Gastroesophageal sphincter (tissue), 4 donors: ENCODE measurements at regions not wholly inside any gene's neighbourhood (a gene's known extent, or its start where the extent isn't known, plus 50 kb on each side); places are given as distances from the start of the nearest gene placed in this dataset.

Source experiments
- ATAC-seq: fragments of 150-250 bp; one replicate; pipeline ENCODE4 v1.9.1; 2016; ENCODE audit warnings: mild to moderate bottlenecking, moderate library complexity
- H3K27ac ChIP-seq, 4 donors: fragments of 200-600 bp; sonication (generic) in 3 of 4; 1 replicate in 3 of 4; 2 replicates in 1 of 4; pipeline ENCODE4 v1.5.1; 2016 to 2019
- H3K27me3 ChIP-seq: fragments of 200-600 bp; sonication (generic); one replicate; pipeline ENCODE4 v1.5.1; 2019
- H3K36me3 ChIP-seq, 2 donors: fragments of 200-600 bp; sonication (generic); one replicate each; pipeline ENCODE4 v1.5.1; 2019; ENCODE audit warnings: control low read depth in 1 of 2
- H3K4me1 ChIP-seq, 3 donors: fragments of 200-600 bp; sonication (generic); 1 replicate in 2 of 3; 2 replicates in 1 of 3; pipeline ENCODE4 v1.5.1; 2016 to 2019; ENCODE audit warnings: control low read depth in 2 of 3
- H3K4me3 ChIP-seq, 2 donors: fragments of 200-600 bp; sonication (generic); one replicate each; pipeline ENCODE4 v1.5.1; 2019; ENCODE audit warnings: mild to moderate bottlenecking in 1 of 2, moderate library complexity in 1 of 2
- H3K9me3 ChIP-seq, 3 donors: fragments of 200-600 bp; sonication (generic); one replicate each; pipeline ENCODE4 v1.5.1; 2017 to 2019; ENCODE audit warnings: control low read depth in 2 of 3
- CTCF ChIP-seq, 4 experiments: fragments of 200-600 bp in 2 of 4; fragments of 450-650 bp in 2 of 4; sonication (generic) in 1 of 4; IDR thresholded peaks; one replicate each; pipeline ENCODE4 v1.5.1; 2017 to 2019; ENCODE audit warnings: antibody characterized with exemption in 4 of 4, mild to moderate bottlenecking in 2 of 4, moderate library complexity in 2 of 4
- EP300 ChIP-seq: sonication (generic); formaldehyde crosslinking; IDR thresholded peaks from one replicate; pipeline ENCODE4 v1.6.1; 2017; ENCODE audit warnings: antibody characterized with exemption, mild to moderate bottlenecking
- POLR2A ChIP-seq, 2 donors: fragments of 450-650 bp; IDR thresholded peaks; one replicate each; pipeline ENCODE4 v1.6.1; 2017; ENCODE audit warnings: antibody characterized with exemption in 2 of 2, mild to moderate bottlenecking in 2 of 2, moderate library complexity in 1 of 2
- POLR2AphosphoS5 ChIP-seq: sonication (generic); formaldehyde crosslinking; IDR thresholded peaks from one replicate; pipeline ENCODE4 v1.6.1; 2017; ENCODE audit warnings: antibody characterized with exemption
- WGBS, 2 donors: methylation state at CpG; one replicate each; pipeline ENCODE4 v1.1.5; 2018; ENCODE audit warnings: low coverage in 1 of 2; 5-methylcytosine and 5-hydroxymethylcytosine counted together

DNA sequence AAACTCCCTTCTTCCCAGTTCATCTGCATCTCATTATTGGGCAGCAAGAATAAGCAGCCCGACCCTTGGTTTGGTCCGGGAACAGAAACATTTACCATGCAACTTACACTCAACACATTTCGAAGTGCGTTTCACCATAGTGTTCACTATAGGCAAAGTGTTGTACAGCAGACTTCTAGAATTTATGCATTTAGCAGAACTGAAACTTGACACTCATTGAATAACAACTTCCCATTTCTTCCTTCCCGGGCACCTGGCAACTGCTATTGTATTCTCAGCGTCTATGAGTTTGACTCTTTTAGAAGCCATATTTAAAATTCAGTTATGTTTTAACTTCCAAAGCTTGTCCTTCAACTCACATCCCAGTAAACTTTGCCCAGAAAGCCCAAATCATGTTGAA, 840.6 kb downstream of the NLGN4X start:
- H3K9me3 ChIP-seq: no peaks in the 10 kb centered on the region
- no peaks in the 10 kb centered on the region for H3K27me3 ChIP-seq
- no peaks in the 10 kb centered on the region for H3K36me3 ChIP-seq
- no peaks in the 10 kb centered on the region for H3K4me1 ChIP-seq
- no peak for ATAC-seq
- 55 to 88% methylated on average over 4 to 5 of the region's 6 CpGs for WGBS, 2 donors
- H3K4me3 ChIP-seq: no peak overlapping the region
- TF ChIP-seq POLR2A (IDR thresholded peaks at IDR 0.05) (no peak), CTCF (IDR thresholded peaks at IDR 0.05) (no peak), POLR2AphosphoS5 (no peak), EP300 (no peak)
- H3K27ac ChIP-seq: no peak overlapping the region

DNA sequence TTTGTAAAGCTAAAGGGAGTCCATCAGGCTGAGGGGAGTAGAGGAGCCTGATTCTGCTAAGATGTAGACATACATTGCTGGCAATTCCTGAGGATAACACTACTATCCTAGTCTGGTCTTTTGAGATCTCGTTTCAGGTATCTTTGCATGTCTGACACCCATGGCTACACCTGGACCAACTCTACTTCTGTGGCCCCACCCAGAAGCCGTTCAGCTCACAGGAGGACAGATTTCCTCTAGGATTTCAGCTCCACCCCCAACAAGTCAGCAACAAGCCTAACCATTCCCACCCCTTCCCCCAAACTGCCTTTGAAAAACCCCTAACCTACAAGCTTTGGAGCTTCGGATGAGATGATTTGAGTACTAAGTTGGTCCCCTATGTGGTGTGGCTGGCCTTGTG, 848.2 kb downstream of the NLGN4X start:
- Histone ChIP-seq H3K4me3 (no peak overlapping the region), H3K27me3 (no peaks in the 10 kb centered on the region), H3K27ac (no peak overlapping the region), H3K4me1 (no peaks in the 10 kb centered on the region), H3K9me3 (no peaks in the 10 kb centered on the region), H3K36me3 (no peaks in the 10 kb centered on the region)
- 65% methylated on average over 2 of the region's 3 CpGs; no CpG with 5 or more reads in 1 of the 2 donors for WGBS, 2 donors
- ATAC-seq: no peak
- no peak for TF ChIP-seq CTCF (IDR thresholded peaks at IDR 0.05)
- TF ChIP-seq EP300: no peak
- no peak for TF ChIP-seq POLR2A (IDR thresholded peaks at IDR 0.05)
- TF ChIP-seq POLR2AphosphoS5: no peak

DNA sequence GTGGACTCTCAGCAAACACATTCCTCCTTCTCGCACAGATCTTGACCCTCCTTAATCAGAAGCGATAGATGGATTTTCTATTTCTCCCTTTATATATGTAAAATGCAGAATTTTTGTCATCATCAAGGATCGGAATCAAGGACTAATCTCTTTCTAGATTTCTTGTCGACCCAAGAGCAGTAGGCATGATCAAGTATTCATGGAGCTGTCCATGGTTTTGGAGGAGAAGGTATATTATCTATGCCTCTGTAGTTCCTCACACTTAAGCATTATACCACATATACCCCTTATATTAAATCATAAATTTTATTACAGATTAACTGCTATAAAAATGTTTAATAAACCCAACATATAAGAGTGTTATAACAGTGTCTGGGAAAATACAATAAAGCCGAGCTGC, 886.8 kb downstream of the NLGN4X start:
- no peaks in the 10 kb centered on the region for H3K4me1 ChIP-seq
- TF ChIP-seq EP300 (no peak), POLR2AphosphoS5 (no peak), CTCF (IDR thresholded peaks at IDR 0.05) (no peak), POLR2A (IDR thresholded peaks at IDR 0.05) (no peak)
- no peaks in the 10 kb centered on the region for H3K9me3 ChIP-seq
- H3K4me3 ChIP-seq: no peak overlapping the region
- no peaks in the 10 kb centered on the region for H3K27me3 ChIP-seq
- H3K27ac ChIP-seq: no peak overlapping the region
- 79 to 85% methylated on average over 3 to 5 of the region's 5 CpGs for WGBS, 2 donors
- H3K36me3 ChIP-seq: no peaks in the 10 kb centered on the region
- no peak for ATAC-seq

GRCh38 chrX:5337160-5337559, 891.5 kb downstream of the NLGN4X start:
- no peaks in the 10 kb centered on the region for H3K27me3 ChIP-seq
- H3K36me3 ChIP-seq: no peaks in the 10 kb centered on the region
- H3K4me1 ChIP-seq: no peaks in the 10 kb centered on the region
- no peak overlapping the region for H3K27ac ChIP-seq
- TF ChIP-seq POLR2AphosphoS5: no peak
- TF ChIP-seq EP300: no peak
- no peak for TF ChIP-seq POLR2A (IDR thresholded peaks at IDR 0.05)
- no peak for TF ChIP-seq CTCF (IDR thresholded peaks at IDR 0.05)
- 100% methylated on average over 2 of the region's 3 CpGs for WGBS, 2 donors
- no peak for ATAC-seq
- H3K9me3 ChIP-seq: no peaks in the 10 kb centered on the region
- H3K4me3 ChIP-seq: no peak overlapping the region

- no peaks in the 10 kb centered on the region for H3K27me3 ChIP-seq
- H3K27ac ChIP-seq: no peak overlapping the region
- no peaks in the 10 kb centered on the region for H3K4me1 ChIP-seq
- ATAC-seq: no peak
- no peaks in the 10 kb centered on the region for H3K36me3 ChIP-seq
- no peak for TF ChIP-seq POLR2AphosphoS5
- no peak for TF ChIP-seq CTCF (IDR thresholded peaks at IDR 0.05)
- no peak for TF ChIP-seq POLR2A (IDR thresholded peaks at IDR 0.05)
- TF ChIP-seq EP300: no peak
- no peaks in the 10 kb centered on the region for H3K9me3 ChIP-seq
- WGBS, 2 donors: 80% methylated on average over 1 of the region's 1 CpG; no CpG with 5 or more reads in 1 of the 2 donors
- no peak overlapping the region for H3K4me3 ChIP-seq
Measured at GRCh38 chrX:5324546-5324945, 904.1 kb downstream of the NLGN4X start.
